GM12872 (cell line): ENCODE measurements at regions not wholly inside any gene's neighbourhood (a gene's known extent, or its start where the extent isn't known, plus 50 kb on each side); places are given as distances from the start of the nearest gene placed in this dataset.

Experiments used
- TF ChIP-seq, protein P1 (sequence below): IDR thresholded peaks from 3 replicates; pipeline ENCODE4 v1.5.1; 2011; ENCODE audit warnings: low read depth, mild to moderate bottlenecking, low read length, moderate library complexity; ENCODE audit not compliant: insufficient read depth

DNA sequence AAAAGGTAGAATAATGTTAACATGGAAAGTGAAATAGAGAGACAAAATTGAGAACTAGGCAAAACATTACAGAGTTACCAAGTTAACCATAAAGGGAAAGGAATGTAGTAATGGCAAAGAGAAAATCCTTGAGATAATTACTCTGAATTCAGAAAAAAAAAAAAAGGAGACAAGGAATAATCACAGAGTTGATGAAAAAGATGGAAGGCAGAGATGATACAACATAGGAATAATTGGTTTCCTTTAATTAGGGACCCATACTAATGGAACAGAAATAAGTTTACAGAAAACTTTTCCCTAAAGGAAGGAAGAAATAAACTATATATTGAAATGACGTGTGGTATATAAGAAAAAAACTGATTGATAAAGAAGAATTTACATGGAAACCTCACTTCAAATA is 254.1 kb upstream of the FBXL7 start:
- TF ChIP-seq, protein P1, sequence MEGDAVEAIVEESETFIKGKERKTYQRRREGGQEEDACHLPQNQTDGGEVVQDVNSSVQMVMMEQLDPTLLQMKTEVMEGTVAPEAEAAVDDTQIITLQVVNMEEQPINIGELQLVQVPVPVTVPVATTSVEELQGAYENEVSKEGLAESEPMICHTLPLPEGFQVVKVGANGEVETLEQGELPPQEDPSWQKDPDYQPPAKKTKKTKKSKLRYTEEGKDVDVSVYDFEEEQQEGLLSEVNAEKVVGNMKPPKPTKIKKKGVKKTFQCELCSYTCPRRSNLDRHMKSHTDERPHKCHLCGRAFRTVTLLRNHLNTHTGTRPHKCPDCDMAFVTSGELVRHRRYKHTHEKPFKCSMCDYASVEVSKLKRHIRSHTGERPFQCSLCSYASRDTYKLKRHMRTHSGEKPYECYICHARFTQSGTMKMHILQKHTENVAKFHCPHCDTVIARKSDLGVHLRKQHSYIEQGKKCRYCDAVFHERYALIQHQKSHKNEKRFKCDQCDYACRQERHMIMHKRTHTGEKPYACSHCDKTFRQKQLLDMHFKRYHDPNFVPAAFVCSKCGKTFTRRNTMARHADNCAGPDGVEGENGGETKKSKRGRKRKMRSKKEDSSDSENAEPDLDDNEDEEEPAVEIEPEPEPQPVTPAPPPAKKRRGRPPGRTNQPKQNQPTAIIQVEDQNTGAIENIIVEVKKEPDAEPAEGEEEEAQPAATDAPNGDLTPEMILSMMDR: no peak

- TF ChIP-seq, protein P1: no peak
Measured at GRCh38 chr5:15243301-15244020, 256.5 kb upstream of the FBXL7 start.

- TF ChIP-seq, protein P1: no peak
Measured at GRCh38 chr5:15241216-15241821, 258.7 kb upstream of the FBXL7 start.

- TF ChIP-seq, protein P1: no peak
Measured at GRCh38 chr5:15238006-15238405, 262.0 kb upstream of the FBXL7 start.

- TF ChIP-seq, protein P1: no peak
Measured at GRCh38 chr5:15236911-15237508, 263.0 kb upstream of the FBXL7 start.

- TF ChIP-seq, protein P1: no peak
Measured at GRCh38 chr5:15234911-15235310, 265.1 kb upstream of the FBXL7 start.

GRCh38 chr5:15234366-15234765 is 265.6 kb upstream of the FBXL7 start:
- TF ChIP-seq, protein P1: no peak
